CD4-positive, alpha-beta T cell (primary cell): ENCODE measurements at regions not wholly inside any gene's neighbourhood (a gene's known extent, or its start where the extent isn't known, plus 50 kb on each side); places are given as distances from the start of the nearest gene placed in this dataset.

ENCODE experiments used
- ATAC-seq: fragments of 200-7000 bp; cut with Tn5 transposase; one replicate; pipeline ENCODE4 v1.10.0; 2022; ENCODE audit warnings: mild to moderate bottlenecking; ENCODE audit not compliant: poor library complexity
- CTCF ChIA-PET: fragments of 350-600 bp; sonication (Branson Sonifier 250); formaldehyde crosslinking; loops from one replicate; lab custom pipeline; 2021; ENCODE audit warnings: antibody characterized with exemption, inconsistent platforms; lab: Charles Lee
- POLR2A ChIA-PET: fragments of 350-600 bp; sonication (Branson Sonifier 250); formaldehyde crosslinking; loops from one replicate; lab custom pipeline; 2021; ENCODE audit warnings: antibody characterized with exemption, inconsistent platforms; lab: Charles Lee
- DNase-seq, 14 experiments: peaks; one replicate each; pipeline ENCODE4 v3.0.0-alpha.2; 2013 to 2020; ENCODE audit warnings: mixed read lengths in 2 of 14
- H3K27ac ChIP-seq, 2 donors: one replicate each; pipeline versions ENCODE4 v1.5.1 to v1.7.0; 2013; ENCODE audit warnings: low read length in 2 of 2, low read depth in 1 of 2, mild to moderate bottlenecking in 1 of 2
- H3K27me3 ChIP-seq, 2 experiments: 1 replicate in 1 of 2; 2 replicates in 1 of 2; pipeline versions ENCODE4 v1.6.1 to v1.7.0; 2013; ENCODE audit warnings: low read length in 2 of 2, control low read depth in 1 of 2, mild to moderate bottlenecking in 1 of 2, moderate library complexity in 1 of 2; ENCODE audit not compliant: insufficient read depth in 2 of 2, control insufficient read depth in 1 of 2
- H3K36me3 ChIP-seq: one replicate; pipeline ENCODE4 v1.6.1; 2013; ENCODE audit warnings: low read length, control low read depth; ENCODE audit not compliant: insufficient read depth
- H3K4me1 ChIP-seq: one replicate; pipeline ENCODE4 v1.6.1; 2013; ENCODE audit warnings: low read length, control low read depth; ENCODE audit not compliant: insufficient read depth
- H3K4me3 ChIP-seq: one replicate; pipeline ENCODE4 v1.5.1; 2013; ENCODE audit warnings: mild to moderate bottlenecking, low read length, moderate library complexity
- H3K9me3 ChIP-seq, 2 experiments: 1 replicate in 1 of 2; 2 replicates in 1 of 2; pipeline versions ENCODE4 v1.6.1 to v1.7.0; 2013; ENCODE audit warnings: low read length in 2 of 2, mild to moderate bottlenecking in 2 of 2, control low read depth in 1 of 2, moderate library complexity in 1 of 2; ENCODE audit not compliant: control insufficient read depth in 1 of 2, insufficient read depth in 1 of 2
- H3K27ac Mint-ChIP-seq: one replicate; pipeline ENCODE4 v1.8.0; 2020; ENCODE audit warnings: mixed read lengths
- H3K27me3 Mint-ChIP-seq: one replicate; pipeline ENCODE4 v1.8.0; 2021; ENCODE audit warnings: mixed read lengths
- H3K36me3 Mint-ChIP-seq: one replicate; pipeline ENCODE4 v1.8.0; 2021; ENCODE audit warnings: low read depth, mixed read lengths
- H3K4me1 Mint-ChIP-seq: one replicate; pipeline ENCODE4 v1.8.0; 2021; ENCODE audit warnings: low read depth, mixed read lengths
- H3K4me3 Mint-ChIP-seq: one replicate; pipeline ENCODE4 v1.8.0; 2020; ENCODE audit warnings: mild to moderate bottlenecking, mixed read lengths
- H3K9me3 Mint-ChIP-seq: one replicate; pipeline ENCODE4 v1.8.0; 2020; ENCODE audit warnings: mixed read lengths
- CTCF ChIP-seq: fragments of 200-600 bp; IDR thresholded peaks from one replicate; pipeline ENCODE4 v1.8.0; 2022; ENCODE audit warnings: antibody characterized with exemption, mild to moderate bottlenecking
- intact Hi-C, 2 experiments: fragments of 100-400 bp; cut with DNase I in 1 of 2; cut with micrococcal nuclease in 1 of 2; formaldehyde crosslinking; loops; one replicate each; pipeline versions ENCODE4 v1.15.1 to v1.9.0; 2023 to 2025; cut with DNase I, micrococcal nuclease

- ATAC-seq (no peak), DNase-seq (no peak)
- no peaks in the 10 kb centered on the region for H3K36me3 Mint-ChIP-seq
- H3K4me1 ChIP-seq = no peaks in the 10 kb centered on the region
- H3K27me3 Mint-ChIP-seq = no peaks in the 10 kb centered on the region
- H3K36me3 ChIP-seq = no peaks in the 10 kb centered on the region
- peaks cover 3 to 26% of the 10 kb centered on the region in 2 experiments for H3K9me3 ChIP-seq
- no peaks in the 10 kb centered on the region for H3K4me1 Mint-ChIP-seq
- no peak for TF ChIP-seq CTCF
- intact Hi-C loops = no loop called here
- H3K27ac Mint-ChIP-seq = no peak overlapping the region
- H3K27ac ChIP-seq = no peak overlapping the region
- ChIA-PET POLR2A (no interaction called here), CTCF (no interaction called here)
- no peak overlapping the region for H3K4me3 ChIP-seq
- peaks cover 4% of the 10 kb centered on the region for H3K9me3 Mint-ChIP-seq
- H3K27me3 ChIP-seq = no peaks in the 10 kb centered on the region
- no peak overlapping the region for H3K4me3 Mint-ChIP-seq
These were observed 739.5 kb upstream of the EEF2KMT start for GRCh38 chr16:5837007-5837670.

GRCh38 chr16:5835876-5836275 is 738.3 kb upstream of the EEF2KMT start:
- no peaks in the 10 kb centered on the region for H3K4me1 Mint-ChIP-seq
- no peaks in the 10 kb centered on the region for H3K27me3 Mint-ChIP-seq
- no peak overlapping the region for H3K4me3 Mint-ChIP-seq
- intact Hi-C loops = no loop called here
- ChIA-PET CTCF (no interaction called here), POLR2A (no interaction called here)
- H3K27ac Mint-ChIP-seq = no peak overlapping the region
- Histone ChIP-seq H3K4me1 (no peaks in the 10 kb centered on the region), H3K27ac (no peak overlapping the region), H3K9me3 (peaks cover 3 to 21% of the 10 kb centered on the region in 2 experiments), H3K4me3 (no peak overlapping the region), H3K27me3 (no peaks in the 10 kb centered on the region), H3K36me3 (no peaks in the 10 kb centered on the region)
- DNase-seq (no peak), ATAC-seq (no peak)
- TF ChIP-seq CTCF = no peak
- no peaks in the 10 kb centered on the region for H3K36me3 Mint-ChIP-seq
- H3K9me3 Mint-ChIP-seq = peaks cover 2% of the 10 kb centered on the region

- no peaks in the 10 kb centered on the region for H3K4me1 Mint-ChIP-seq
- ChIA-PET CTCF (no interaction called here), POLR2A (no interaction called here)
- peaks cover 3% of the 10 kb centered on the region for H3K9me3 Mint-ChIP-seq
- H3K27ac ChIP-seq = no peak overlapping the region
- H3K4me3 Mint-ChIP-seq = no peak overlapping the region
- H3K36me3 ChIP-seq = no peaks in the 10 kb centered on the region
- ATAC-seq (no peak), DNase-seq (no peak)
- H3K27ac Mint-ChIP-seq = no peak overlapping the region
- H3K4me1 ChIP-seq = no peaks in the 10 kb centered on the region
- no peaks in the 10 kb centered on the region for H3K36me3 Mint-ChIP-seq
- no peak for TF ChIP-seq CTCF
- intact Hi-C loops = no loop called here
- peaks cover 0 to 7% of the 10 kb centered on the region in 2 experiments for H3K9me3 ChIP-seq
- no peaks in the 10 kb centered on the region for H3K27me3 ChIP-seq
- no peak overlapping the region for H3K4me3 ChIP-seq
- no peaks in the 10 kb centered on the region for H3K27me3 Mint-ChIP-seq
These were observed 728.7 kb upstream of the EEF2KMT start for GRCh38 chr16:5826332-5826731.
